ENCODE measurements at regions not wholly inside any gene's neighbourhood (a gene's known extent, or its start where the extent isn't known, plus 50 kb on each side); places are given as distances from the start of the nearest gene placed in this dataset.

DNA sequence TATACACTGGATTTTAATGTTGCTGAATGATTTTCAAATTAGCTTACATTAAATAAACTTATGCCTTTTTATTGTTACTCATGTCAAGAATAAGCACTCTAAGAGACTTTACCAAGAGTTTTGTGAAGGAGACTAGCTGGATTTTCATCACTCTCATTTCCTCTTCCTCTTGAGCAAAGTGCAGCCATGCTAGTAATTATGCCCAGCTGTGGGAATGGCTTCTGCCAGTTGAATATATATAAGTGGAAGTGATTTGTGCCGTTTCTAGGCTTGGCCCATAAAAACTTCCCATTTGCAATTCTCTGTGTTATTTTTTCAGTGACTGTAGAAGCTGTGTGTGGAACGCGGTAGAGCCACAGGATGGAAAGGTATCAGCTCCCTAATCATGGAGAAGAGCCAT lies 255.8 kb downstream of the HDGFL1 start:
- H3K18ac ChIP-seq (ENCODE audit: insufficient read length, low read depth, low read length) = no peak overlapping the region
- H3K23me2 ChIP-seq (ENCODE audit: insufficient read length, low read depth, low read length, poor library complexity, severe bottlenecking) = no peaks in the 10 kb centered on the region
- H3K36me3 Mint-ChIP-seq (ENCODE audit: insufficient read depth in 1 of 3, low read depth in 3 of 3) = no peaks in the 10 kb centered on the region; a peak in 1 of 7 replicates
- H2BK12ac ChIP-seq (ENCODE audit: insufficient read length, low read depth, low read length) = no peak overlapping the region
- no peak overlapping the region for H3K27ac Mint-ChIP-seq
- WGBS (ENCODE audit: extremely low coverage, insufficient read length, low lambda C conversion rate) = no CpG with 5 or more reads among the region's 3 CpGs
- H4K8ac ChIP-seq (replicated peaks; ENCODE audit: insufficient read length, low read depth, low read length) = no peak overlapping the region
- H3K9me3 Mint-ChIP-seq = no peaks in the 10 kb centered on the region
- H3K79me1 ChIP-seq (ENCODE audit: insufficient read depth, low read depth, low read length, poor library complexity, severe bottlenecking) = no peaks in the 10 kb centered on the region
- H3K27me3 Mint-ChIP-seq (ENCODE audit: low read depth) = no peaks in the 10 kb centered on the region
- H2BK120ac ChIP-seq (ENCODE audit: low read depth, low read length, poor library complexity, severe bottlenecking) = no peak overlapping the region
- H3K4me1 ChIP-seq (ENCODE audit: insufficient read depth, low read length) = 0 out of 2 replicates have a peak, but pooled peaks cover 3% of the 10 kb centered on the region
- TF ChIP-seq, protein P1, sequence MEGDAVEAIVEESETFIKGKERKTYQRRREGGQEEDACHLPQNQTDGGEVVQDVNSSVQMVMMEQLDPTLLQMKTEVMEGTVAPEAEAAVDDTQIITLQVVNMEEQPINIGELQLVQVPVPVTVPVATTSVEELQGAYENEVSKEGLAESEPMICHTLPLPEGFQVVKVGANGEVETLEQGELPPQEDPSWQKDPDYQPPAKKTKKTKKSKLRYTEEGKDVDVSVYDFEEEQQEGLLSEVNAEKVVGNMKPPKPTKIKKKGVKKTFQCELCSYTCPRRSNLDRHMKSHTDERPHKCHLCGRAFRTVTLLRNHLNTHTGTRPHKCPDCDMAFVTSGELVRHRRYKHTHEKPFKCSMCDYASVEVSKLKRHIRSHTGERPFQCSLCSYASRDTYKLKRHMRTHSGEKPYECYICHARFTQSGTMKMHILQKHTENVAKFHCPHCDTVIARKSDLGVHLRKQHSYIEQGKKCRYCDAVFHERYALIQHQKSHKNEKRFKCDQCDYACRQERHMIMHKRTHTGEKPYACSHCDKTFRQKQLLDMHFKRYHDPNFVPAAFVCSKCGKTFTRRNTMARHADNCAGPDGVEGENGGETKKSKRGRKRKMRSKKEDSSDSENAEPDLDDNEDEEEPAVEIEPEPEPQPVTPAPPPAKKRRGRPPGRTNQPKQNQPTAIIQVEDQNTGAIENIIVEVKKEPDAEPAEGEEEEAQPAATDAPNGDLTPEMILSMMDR (conservative IDR thresholded peaks at IDR 0.05) = no peak
- no peak overlapping the region for H3K4ac ChIP-seq (ENCODE audit: low read depth, low read length)
- no peak for DNase-seq
- H4K91ac ChIP-seq (ENCODE audit: insufficient read length, low read depth, low read length) = no peak overlapping the region
- H3K9ac ChIP-seq (ENCODE audit: extremely low read depth, insufficient read length, low read length) = no peak overlapping the region
- H2AFZ ChIP-seq (ENCODE audit: low read length) = no peak overlapping the region
- H2AK5ac ChIP-seq (ENCODE audit: insufficient read length, low read length) = no peak overlapping the region
- peaks cover 10 to 14% of the 10 kb centered on the region in 2 experiments for H3K4me1 Mint-ChIP-seq
- H4K5ac ChIP-seq (ENCODE audit: insufficient read length, low read depth, low read length) = no peak overlapping the region
- no peak overlapping the region for H3K14ac ChIP-seq (ENCODE audit: insufficient read depth, low read length)
- no peak overlapping the region for H3K4me2 ChIP-seq (ENCODE audit: insufficient read depth, insufficient read length, low read length)
- H2BK15ac ChIP-seq (ENCODE audit: low read depth, low read length) = no peak overlapping the region
- no peak overlapping the region for H2BK20ac ChIP-seq (ENCODE audit: low read depth, low read length, poor library complexity, severe bottlenecking)
- no peak overlapping the region for H3K56ac ChIP-seq (ENCODE audit: insufficient read length, low read depth, low read length)
- no peak overlapping the region for H3K23ac ChIP-seq (ENCODE audit: insufficient read length, low read depth, low read length)
- no peaks in the 10 kb centered on the region for H3K9me3 ChIP-seq (ENCODE audit: control insufficient read depth, low read depth, low read length)
- H2BK5ac ChIP-seq (ENCODE audit: insufficient read length, low read length) = no peak overlapping the region
- H4K20me1 ChIP-seq (ENCODE audit: control insufficient read depth, insufficient read depth, insufficient read length) = no peaks in the 10 kb centered on the region
- H3K27me3 ChIP-seq (ENCODE audit: insufficient read depth, low read length) = no peaks in the 10 kb centered on the region
- no peak overlapping the region for H3K4me3 Mint-ChIP-seq
- H3K79me2 ChIP-seq (ENCODE audit: insufficient read depth, low read length) = no peaks in the 10 kb centered on the region
- H3K27ac ChIP-seq (ENCODE audit: insufficient read length, low read depth, low read length) = no peak overlapping the region
- H3T11ph ChIP-seq (ENCODE audit: low read length) = no peak overlapping the region
